CD14-positive monocyte (primary cell): ENCODE measurements at regions not wholly inside any gene's neighbourhood (a gene's known extent, or its start where the extent isn't known, plus 50 kb on each side); places are given as distances from the start of the nearest gene placed in this dataset.

Experiments used
- DNase-seq, 3 donors: peaks; one replicate each; pipeline ENCODE4 v3.0.0-alpha.2; 2011 to 2022
- H2AFZ ChIP-seq: 2 replicates; pipeline ENCODE4 v1.6.0; 2012; ENCODE audit warnings: mild to moderate bottlenecking, low read depth, low read length, inconsistent platforms; ENCODE audit not compliant: insufficient read depth, poor library complexity, severe bottlenecking
- H3K27ac ChIP-seq, 2 donors: 1 replicate in 1 of 2; 2 replicates in 1 of 2; pipeline ENCODE4 v1.5.1; 2012 to 2013; ENCODE audit warnings: low read length in 2 of 2, control low read depth in 1 of 2, inconsistent platforms in 1 of 2, low read depth in 1 of 2, mild to moderate bottlenecking in 1 of 2
- H3K27me3 ChIP-seq, 2 donors: one replicate each; pipeline versions ENCODE4 v1.6.0 to v1.6.1; 2011 to 2013; ENCODE audit warnings: low read length in 2 of 2; ENCODE audit not compliant: control insufficient read depth in 2 of 2, insufficient read depth in 2 of 2
- H3K36me3 ChIP-seq, 2 donors: replicated peaks in 1 of 2; 1 replicate in 1 of 2; 2 replicates in 1 of 2; pipeline versions ENCODE4 v1.5.1 to v1.6.1; 2012 to 2013; ENCODE audit warnings: low read length in 2 of 2, control low read depth in 1 of 2, inconsistent platforms in 1 of 2, mild to moderate bottlenecking in 1 of 2; ENCODE audit not compliant: insufficient read depth in 2 of 2, control insufficient read depth in 1 of 2
- H3K4me1 ChIP-seq, 2 donors: 1 replicate in 1 of 2; 2 replicates in 1 of 2; pipeline versions ENCODE4 v1.5.1 to v1.6.1; 2012 to 2013; ENCODE audit warnings: low read length in 2 of 2, control low read depth in 1 of 2, inconsistent platforms in 1 of 2, mild to moderate bottlenecking in 1 of 2, moderate library complexity in 1 of 2; ENCODE audit not compliant: insufficient read depth in 2 of 2, control insufficient read depth in 1 of 2
- H3K4me2 ChIP-seq: replicated peaks from 2 replicates; pipeline ENCODE3; 2012; ENCODE audit warnings: low read length, moderate library complexity, mild to moderate bottlenecking; ENCODE audit not compliant: poor library complexity, severe bottlenecking; ENCODE audit errors: extremely low read depth
- H3K4me3 ChIP-seq, 3 experiments: fragments of 200-600 bp in 1 of 3; sonication (generic) in 1 of 3; replicated peaks in 1 of 3; 1 replicate in 2 of 3; 2 replicates in 1 of 3; pipeline ENCODE4 v1.5.1; 2011 to 2013; ENCODE audit warnings: low read length in 3 of 3, mild to moderate bottlenecking in 3 of 3, control low read depth in 2 of 3, low read depth in 2 of 3, inconsistent platforms in 1 of 3, moderate library complexity in 1 of 3
- H3K79me2 ChIP-seq: 2 replicates; pipeline ENCODE4 v1.6.0; 2012; ENCODE audit warnings: mild to moderate bottlenecking, control low read depth, inconsistent platforms, low read length, moderate library complexity; ENCODE audit not compliant: insufficient read depth
- H3K9ac ChIP-seq: 2 replicates; pipeline ENCODE4 v1.6.0; 2017; ENCODE audit warnings: low read length, mild to moderate bottlenecking; ENCODE audit not compliant: insufficient read depth, poor library complexity, severe bottlenecking
- H3K9me3 ChIP-seq, 2 donors: replicated peaks in 1 of 2; 1 replicate in 1 of 2; 2 replicates in 1 of 2; pipeline versions ENCODE4 v1.5.1 to v1.6.1; 2012 to 2013; ENCODE audit warnings: low read length in 2 of 2, control low read depth in 1 of 2; ENCODE audit not compliant: control insufficient read depth in 1 of 2, insufficient read depth in 1 of 2
- H4K20me1 ChIP-seq: 2 replicates; pipeline ENCODE4 v1.6.0; 2012; ENCODE audit warnings: mild to moderate bottlenecking, low read length, control low read depth, moderate library complexity; ENCODE audit not compliant: insufficient read depth
- H3K27ac Mint-ChIP-seq, 7 donors: one replicate each; pipeline ENCODE4 v1.8.0; 2020; ENCODE audit warnings: mild to moderate bottlenecking in 7 of 7, mixed read lengths in 7 of 7, moderate library complexity in 6 of 7, inconsistent platforms in 2 of 7
- H3K27me3 Mint-ChIP-seq, 3 donors: one replicate each; pipeline ENCODE4 v1.8.0; 2021 to 2022; ENCODE audit warnings: low read depth in 3 of 3, mild to moderate bottlenecking in 3 of 3, mixed read lengths in 3 of 3, moderate library complexity in 3 of 3, inconsistent platforms in 1 of 3
- H3K36me3 Mint-ChIP-seq, 2 donors: one replicate each; pipeline ENCODE4 v1.8.0; 2020; ENCODE audit warnings: mixed read lengths in 2 of 2, inconsistent platforms in 1 of 2, mild to moderate bottlenecking in 1 of 2
- H3K4me1 Mint-ChIP-seq: one replicate; pipeline ENCODE4 v1.8.0; 2020; ENCODE audit warnings: mild to moderate bottlenecking, mixed read lengths
- H3K4me3 Mint-ChIP-seq, 2 donors: one replicate each; pipeline ENCODE4 v1.8.0; 2020; ENCODE audit warnings: mild to moderate bottlenecking in 2 of 2, mixed read lengths in 2 of 2, moderate library complexity in 1 of 2
- H3K9me3 Mint-ChIP-seq, 7 donors: one replicate each; pipeline ENCODE4 v1.8.0; 2020 to 2022; ENCODE audit warnings: mixed read lengths in 7 of 7, mild to moderate bottlenecking in 6 of 7, moderate library complexity in 6 of 7, inconsistent platforms in 2 of 7
- WGBS: methylation state at CpG from one replicate; pipeline ENCODE4 v1.1.5; 2013; ENCODE audit warnings: missing lambda C conversion rate; ENCODE audit not compliant: insufficient coverage; 5-methylcytosine and 5-hydroxymethylcytosine counted together
- intact Hi-C, 2 donors: fragments of 100-400 bp; cut with micrococcal nuclease; formaldehyde crosslinking; loops; one replicate each; pipeline versions ENCODE4 v1.15.0 to v1.15.1; 2023
- TF ChIP-seq, protein P1 (sequence below): fragments of 200-600 bp; IDR thresholded peaks from one replicate; pipeline ENCODE4 v1.8.0; 2022; ENCODE audit warnings: antibody characterized with exemption, mild to moderate bottlenecking

DNA sequence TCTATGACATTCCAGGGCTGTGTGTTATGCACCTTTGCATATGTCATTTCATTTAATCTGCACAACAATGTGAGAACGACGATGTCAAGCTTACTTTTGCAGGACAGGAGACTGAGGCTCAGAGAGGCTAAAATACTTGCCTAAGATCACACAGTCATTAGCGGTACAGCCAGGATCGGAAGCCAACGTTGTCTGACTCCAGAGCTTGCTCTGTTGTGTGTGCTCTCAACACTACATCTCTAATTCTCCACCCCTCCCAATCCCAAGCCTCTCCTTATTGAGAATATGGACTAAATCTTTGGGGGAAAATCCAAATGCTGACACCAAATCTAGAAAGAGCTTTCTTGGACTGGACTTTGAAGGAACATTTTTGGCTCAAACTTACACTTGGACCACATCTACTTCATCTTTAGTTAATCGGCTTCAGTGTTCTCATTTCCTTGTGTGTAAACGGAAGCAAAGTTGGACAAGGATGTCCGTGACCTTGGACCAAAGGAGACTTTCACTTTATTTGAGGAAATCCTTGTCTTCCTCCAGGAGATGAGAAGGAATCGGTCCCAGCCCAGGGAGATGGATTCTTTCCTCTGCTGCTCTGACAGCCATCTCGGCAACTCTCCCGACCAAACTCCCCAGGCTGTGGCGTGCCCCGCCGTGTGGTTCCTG, 242.4 kb downstream of the LPIN1 start:
- Mint-ChIP-seq H3K36me3 (peaks cover 0 to 4% of the 10 kb centered on the region in 2 donors), H3K4me1 (peaks cover 21% of the 10 kb centered on the region), H3K9me3 (peaks cover 0 to 6% (median 1%) of the 10 kb centered on the region in 7 donors), H3K27ac (no peak overlapping the region), H3K27me3 (peaks cover 1 to 3% (median 2%) of the 10 kb centered on the region in 3 donors), H3K4me3 (no peak overlapping the region)
- Histone ChIP-seq H2AFZ (no peak overlapping the region), H3K36me3 (no peaks in the 10 kb centered on the region), H3K4me3 (no peak overlapping the region), H3K9ac (no peak overlapping the region), H3K4me1 (peaks cover 16 to 22% of the 10 kb centered on the region in 2 donors), H3K79me2 (no peaks in the 10 kb centered on the region), H3K4me2 (no peak overlapping the region), H3K27ac (no peak overlapping the region), H4K20me1 (no peaks in the 10 kb centered on the region), H3K27me3 (no peaks in the 10 kb centered on the region), H3K9me3 (no peaks in the 10 kb centered on the region)
- WGBS = 80% methylated on average over 5 of the region's 14 CpGs
- TF ChIP-seq, protein P1, sequence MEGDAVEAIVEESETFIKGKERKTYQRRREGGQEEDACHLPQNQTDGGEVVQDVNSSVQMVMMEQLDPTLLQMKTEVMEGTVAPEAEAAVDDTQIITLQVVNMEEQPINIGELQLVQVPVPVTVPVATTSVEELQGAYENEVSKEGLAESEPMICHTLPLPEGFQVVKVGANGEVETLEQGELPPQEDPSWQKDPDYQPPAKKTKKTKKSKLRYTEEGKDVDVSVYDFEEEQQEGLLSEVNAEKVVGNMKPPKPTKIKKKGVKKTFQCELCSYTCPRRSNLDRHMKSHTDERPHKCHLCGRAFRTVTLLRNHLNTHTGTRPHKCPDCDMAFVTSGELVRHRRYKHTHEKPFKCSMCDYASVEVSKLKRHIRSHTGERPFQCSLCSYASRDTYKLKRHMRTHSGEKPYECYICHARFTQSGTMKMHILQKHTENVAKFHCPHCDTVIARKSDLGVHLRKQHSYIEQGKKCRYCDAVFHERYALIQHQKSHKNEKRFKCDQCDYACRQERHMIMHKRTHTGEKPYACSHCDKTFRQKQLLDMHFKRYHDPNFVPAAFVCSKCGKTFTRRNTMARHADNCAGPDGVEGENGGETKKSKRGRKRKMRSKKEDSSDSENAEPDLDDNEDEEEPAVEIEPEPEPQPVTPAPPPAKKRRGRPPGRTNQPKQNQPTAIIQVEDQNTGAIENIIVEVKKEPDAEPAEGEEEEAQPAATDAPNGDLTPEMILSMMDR = no peak
- no peak for DNase-seq
- intact Hi-C loops = no loop called here

- Histone ChIP-seq H3K4me1 (peaks cover 16 to 22% of the 10 kb centered on the region in 2 donors), H3K79me2 (no peaks in the 10 kb centered on the region), H3K27me3 (no peaks in the 10 kb centered on the region), H3K36me3 (no peaks in the 10 kb centered on the region), H3K4me2 (no peak overlapping the region), H3K9me3 (no peaks in the 10 kb centered on the region), H4K20me1 (no peaks in the 10 kb centered on the region), H2AFZ (no peak overlapping the region), H3K4me3 (no peak overlapping the region), H3K9ac (no peak overlapping the region), H3K27ac (no peak overlapping the region)
- Mint-ChIP-seq H3K4me1 (peaks cover 21% of the 10 kb centered on the region), H3K36me3 (peaks cover 0 to 4% of the 10 kb centered on the region in 2 donors), H3K27ac (no peak overlapping the region), H3K27me3 (peaks cover 1 to 3% (median 2%) of the 10 kb centered on the region in 3 donors), H3K9me3 (peaks cover 0 to 6% (median under 1%) of the 10 kb centered on the region in 7 donors), H3K4me3 (no peak overlapping the region)
- TF ChIP-seq, protein P1 = no peak
- intact Hi-C loops = no loop called here
- no peak for DNase-seq
- 89% methylated on average over 1 of the region's 2 CpGs for WGBS
Observed at GRCh38 chr2:11989354-11989703, 242.9 kb downstream of the LPIN1 start.
